BLaER1 treated with 17β-estradiol and CSF1 and Interleukin-3, amounts not matched to agents 10 nM and 100 nM (cell line): ENCODE measurements at regions not wholly inside any gene's neighbourhood (a gene's known extent, or its start where the extent isn't known, plus 50 kb on each side); places are given as distances from the start of the nearest gene placed in this dataset.
"Not testable (repeated sequence)": the region's sequence is repeated elsewhere in the genome, so short reads cannot be mapped to it uniquely, and the experiment has no call there.

Experiments used
- H3K27ac ChIP-seq, 11 experiments: shearing (Covaris generic); formaldehyde crosslinking; 2 replicates each; pipeline ENCODE4 v1.8.1; 2022
- H3K27me3 ChIP-seq, 11 experiments: shearing (Covaris generic); formaldehyde crosslinking; 2 replicates each; pipeline ENCODE4 v1.8.1; 2022
- H3K36me3 ChIP-seq, 11 experiments: shearing (Covaris generic); formaldehyde crosslinking; 2 replicates each; pipeline ENCODE4 v1.8.1; 2022
- H3K4me1 ChIP-seq, 10 experiments: shearing (Covaris generic); formaldehyde crosslinking; 2 replicates each; pipeline ENCODE4 v1.8.1; 2022
- H3K4me2 ChIP-seq, 11 experiments: shearing (Covaris generic); formaldehyde crosslinking; 2 replicates each; pipeline ENCODE4 v1.8.1; 2022
- H3K4me3 ChIP-seq, 10 experiments: shearing (Covaris generic); formaldehyde crosslinking; 2 replicates each; pipeline ENCODE4 v1.8.1; 2022
- H3K9ac ChIP-seq, 11 experiments: shearing (Covaris generic); formaldehyde crosslinking; 2 replicates each; pipeline ENCODE4 v1.8.1; 2022
- H3K9me3 ChIP-seq, 11 experiments: shearing (Covaris generic); formaldehyde crosslinking; replicated peaks in 1 of 11; 2 replicates each; pipeline ENCODE4 v1.8.1; 2022
- H4K20me1 ChIP-seq, 11 experiments: shearing (Covaris generic); formaldehyde crosslinking; 2 replicates each; pipeline ENCODE4 v1.8.1; 2022
- Cebpa-rat ChIP-seq, 11 experiments: shearing (Covaris generic); IDR thresholded peaks; 2 replicates each; pipeline ENCODE4 v1.8.1; 2022

GRCh38 chr10:125238682-125239081 is 78.3 kb upstream of the CTBP2 start:
- no peak for TF ChIP-seq Cebpa-rat (IDR thresholded peaks at IDR 0.05)
- no peak overlapping the region for H3K4me2 ChIP-seq
- peaks cover 0 to 14% (median 10%) of the 10 kb centered on the region in 10 experiments; a peak in 16 of 20 replicates for H3K4me1 ChIP-seq
- H3K27me3 ChIP-seq, result no peaks in the 10 kb centered on the region
- H3K27ac ChIP-seq, result no peak overlapping the region
- no peak overlapping the region for H3K4me3 ChIP-seq
- peaks cover 18 to 25% (median 22%) of the 10 kb centered on the region in 11 experiments for H3K9me3 ChIP-seq
- no peaks in the 10 kb centered on the region for H4K20me1 ChIP-seq
- H3K9ac ChIP-seq, result no peak overlapping the region
- no peaks in the 10 kb centered on the region for H3K36me3 ChIP-seq

GRCh38 chr10:125236091-125236490 is 75.7 kb upstream of the CTBP2 start:
- H3K9me3 ChIP-seq, result peaks cover 18 to 25% (median 22%) of the 10 kb centered on the region in 11 experiments
- no peak overlapping the region for H3K4me2 ChIP-seq
- peaks cover 0 to 14% (median 10%) of the 10 kb centered on the region in 10 experiments; a peak in 16 of 20 replicates for H3K4me1 ChIP-seq
- TF ChIP-seq Cebpa-rat (IDR thresholded peaks at IDR 0.05), result no peak
- no peak overlapping the region for H3K27ac ChIP-seq
- no peak overlapping the region for H3K4me3 ChIP-seq
- no peaks in the 10 kb centered on the region for H3K27me3 ChIP-seq
- H3K9ac ChIP-seq, result no peak overlapping the region
- no peaks in the 10 kb centered on the region for H3K36me3 ChIP-seq
- H4K20me1 ChIP-seq, result no peaks in the 10 kb centered on the region

GRCh38 chr10:125235093-125236069 is 75.0 kb upstream of the CTBP2 start:
- Histone ChIP-seq H4K20me1 (no peaks in the 10 kb centered on the region), H3K9ac (no peak overlapping the region), H3K9me3 (peaks cover 18 to 25% (median 22%) of the 10 kb centered on the region in 11 experiments), H3K27me3 (no peaks in the 10 kb centered on the region), H3K4me3 (no peak overlapping the region), H3K4me1 (peaks cover 0 to 14% (median 10%) of the 10 kb centered on the region in 10 experiments; a peak in 16 of 20 replicates), H3K4me2 (peak overlapping the region in 9 of 11 experiments; percentile 12 to 74 (median 59); a peak in 17 of 22 replicates), H3K36me3 (no peaks in the 10 kb centered on the region), H3K27ac (no peak overlapping the region)
- TF ChIP-seq Cebpa-rat (IDR thresholded peaks at IDR 0.05), result no peak

- not testable (repeated sequence) for H3K9ac ChIP-seq, H3K4me3 ChIP-seq, H3K27ac ChIP-seq, H3K27me3 ChIP-seq, H4K20me1 ChIP-seq, H3K36me3 ChIP-seq
- Histone ChIP-seq H3K4me1 (peaks cover 0 to 14% (median 10%) of the 10 kb centered on the region in 10 experiments; a peak in 16 of 20 replicates), H3K9me3 (peaks cover 24 to 32% (median 26%) of the 10 kb centered on the region in 11 experiments), H3K4me2 (peak overlapping the region in 7 of 11 experiments; percentile 12 to 74 (median 52); a peak in 12 of 22 replicates)
Observed at GRCh38 chr10:125234576-125234975, 74.2 kb upstream of the CTBP2 start.

DNA sequence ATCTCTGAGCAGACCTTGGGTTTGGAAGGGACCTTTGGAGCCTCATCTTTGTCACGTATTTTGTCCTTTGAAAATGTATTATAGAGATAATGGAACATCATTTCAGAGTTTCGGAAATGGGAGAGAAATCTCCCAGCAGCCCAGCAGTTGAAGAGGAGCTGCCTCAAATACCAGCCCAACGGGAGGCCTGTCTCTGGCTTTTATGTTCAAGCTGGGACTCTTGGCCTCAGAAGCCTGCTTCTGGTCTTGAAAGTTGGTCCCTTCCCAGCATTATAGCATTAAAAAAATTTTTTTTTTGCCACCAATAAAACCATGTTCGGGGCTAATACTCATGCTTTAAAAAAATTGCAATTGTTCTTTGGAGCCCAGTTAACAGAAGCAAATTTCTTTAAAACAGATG is 73.4 kb upstream of the CTBP2 start:
- H3K27ac ChIP-seq, result no peak overlapping the region
- H3K36me3 ChIP-seq, result no peaks in the 10 kb centered on the region
- peaks cover 28 to 35% (median 31%) of the 10 kb centered on the region in 11 experiments for H3K9me3 ChIP-seq
- no peak for TF ChIP-seq Cebpa-rat (IDR thresholded peaks at IDR 0.05)
- H4K20me1 ChIP-seq, result no peaks in the 10 kb centered on the region
- no peak overlapping the region for H3K4me3 ChIP-seq
- no peak overlapping the region for H3K9ac ChIP-seq
- peaks cover 0 to 17% (median 13%) of the 10 kb centered on the region in 10 experiments; a peak in 16 of 20 replicates for H3K4me1 ChIP-seq
- H3K4me2 ChIP-seq, result no peak overlapping the region
- no peaks in the 10 kb centered on the region for H3K27me3 ChIP-seq

DNA sequence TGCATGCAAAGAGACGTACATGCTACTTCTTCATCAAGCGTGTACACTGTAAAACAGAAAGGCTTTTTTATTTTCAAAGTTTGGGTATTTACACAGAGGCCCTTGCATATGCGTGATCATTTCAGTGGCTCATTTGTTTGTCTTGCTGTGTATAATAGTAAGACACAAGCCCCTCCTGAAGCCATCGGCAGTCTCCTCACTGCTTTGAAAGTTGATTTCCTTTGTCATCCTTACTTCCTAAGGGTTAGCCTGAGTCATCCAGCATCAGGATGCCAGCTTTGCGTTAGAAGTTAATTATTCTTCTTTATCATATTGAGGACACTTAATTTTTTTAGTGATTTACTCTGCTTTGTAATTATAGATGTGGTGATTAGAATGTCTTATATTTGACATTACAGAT is 72.5 kb upstream of the CTBP2 start:
- no peaks in the 10 kb centered on the region for H3K27me3 ChIP-seq
- H3K9ac ChIP-seq, result no peak overlapping the region
- no peaks in the 10 kb centered on the region for H4K20me1 ChIP-seq
- H3K4me1 ChIP-seq, result peaks cover 0 to 20% (median 14%) of the 10 kb centered on the region in 10 experiments; a peak in 16 of 20 replicates
- H3K4me2 ChIP-seq, result no peak overlapping the region
- H3K4me3 ChIP-seq, result no peak overlapping the region
- no peak for TF ChIP-seq Cebpa-rat (IDR thresholded peaks at IDR 0.05)
- no peak overlapping the region for H3K27ac ChIP-seq
- H3K9me3 ChIP-seq, result peaks cover 24 to 31% (median 27%) of the 10 kb centered on the region in 11 experiments
- no peaks in the 10 kb centered on the region for H3K36me3 ChIP-seq

- no peak overlapping the region for H3K27ac ChIP-seq
- H3K27me3 ChIP-seq, result no peaks in the 10 kb centered on the region
- no peaks in the 10 kb centered on the region for H4K20me1 ChIP-seq
- no peak overlapping the region for H3K9ac ChIP-seq
- H3K4me3 ChIP-seq, result no peak overlapping the region
- peaks cover 0 to 20% (median 14%) of the 10 kb centered on the region in 10 experiments; a peak in 16 of 20 replicates for H3K4me1 ChIP-seq
- H3K9me3 ChIP-seq, result peaks cover 24 to 31% (median 28%) of the 10 kb centered on the region in 11 experiments
- H3K4me2 ChIP-seq, result no peak overlapping the region
- TF ChIP-seq Cebpa-rat (IDR thresholded peaks at IDR 0.05), result no peak
- no peaks in the 10 kb centered on the region for H3K36me3 ChIP-seq
Observed at GRCh38 chr10:125231813-125232475, 71.6 kb upstream of the CTBP2 start.

DNA sequence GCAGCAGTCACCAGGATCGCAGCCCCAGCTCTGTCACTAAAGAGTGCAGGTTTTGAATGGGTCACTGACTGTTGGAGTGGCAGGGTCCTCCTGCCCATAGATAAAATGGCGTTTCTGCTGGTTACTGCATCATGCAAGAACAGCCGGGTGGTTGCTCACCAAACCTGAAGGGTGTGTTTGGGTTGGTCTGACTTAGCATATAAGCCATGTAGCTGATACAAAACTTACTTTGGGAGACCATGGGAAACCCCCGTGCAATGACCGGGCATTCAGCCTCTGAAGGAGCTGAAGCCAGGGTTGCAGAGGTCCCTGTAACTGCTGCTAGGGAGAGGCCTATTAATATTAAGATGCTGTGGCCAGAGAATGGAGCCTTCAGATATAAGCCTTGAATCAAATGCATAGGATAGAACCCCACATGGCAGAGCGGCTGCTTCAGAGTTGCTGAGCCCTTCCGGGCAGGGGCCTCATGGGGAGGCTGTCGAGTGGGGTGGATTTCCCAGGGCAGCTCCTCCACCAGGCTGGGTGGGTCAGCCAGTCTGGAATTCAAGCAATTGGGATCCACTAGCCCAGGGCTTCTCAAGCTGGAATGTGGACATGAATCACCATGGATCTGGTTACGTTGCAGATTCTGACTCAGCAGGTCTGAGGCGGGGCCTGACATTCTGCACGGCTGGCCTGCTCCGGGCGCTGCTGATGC is 70.9 kb upstream of the CTBP2 start:
- H3K9me3 ChIP-seq, result peaks cover 23 to 33% (median 29%) of the 10 kb centered on the region in 11 experiments
- H3K4me3 ChIP-seq, result no peak overlapping the region
- H3K27ac ChIP-seq, result no peak overlapping the region
- no peaks in the 10 kb centered on the region for H4K20me1 ChIP-seq
- TF ChIP-seq Cebpa-rat (IDR thresholded peaks at IDR 0.05), result no peak
- peaks cover 0 to 20% (median 14%) of the 10 kb centered on the region in 10 experiments; a peak in 16 of 20 replicates for H3K4me1 ChIP-seq
- H3K36me3 ChIP-seq, result no peaks in the 10 kb centered on the region
- H3K27me3 ChIP-seq, result no peaks in the 10 kb centered on the region
- H3K4me2 ChIP-seq, result no peak overlapping the region
- no peak overlapping the region for H3K9ac ChIP-seq
